HUES64 (cell line): ENCODE measurements at regions not wholly inside any gene's neighbourhood (a gene's known extent, or its start where the extent isn't known, plus 50 kb on each side); places are given as distances from the start of the nearest gene placed in this dataset.
A peak's percentile ranks its signal among the peaks of the same experiment; 100 is the strongest.

ENCODE experiments used
- H3K27ac ChIP-seq: 2 replicates; pipeline ENCODE4 v1.7.0; 2013; ENCODE audit warnings: low read depth, low read length, inconsistent platforms
- H3K27me3 ChIP-seq: 2 replicates; pipeline ENCODE4 v1.6.1; 2013; ENCODE audit warnings: mild to moderate bottlenecking, low read length; ENCODE audit not compliant: insufficient read depth
- H3K36me3 ChIP-seq: 2 replicates; pipeline ENCODE4 v1.6.1; 2013; ENCODE audit warnings: mild to moderate bottlenecking, low read length; ENCODE audit not compliant: insufficient read depth
- H3K4me1 ChIP-seq: 2 replicates; pipeline ENCODE4 v1.6.1; 2013; ENCODE audit warnings: mild to moderate bottlenecking, low read length, moderate library complexity; ENCODE audit not compliant: insufficient read depth
- H3K4me3 ChIP-seq: 2 replicates; pipeline ENCODE4 v1.5.1; 2013; ENCODE audit warnings: mild to moderate bottlenecking, low read length, moderate library complexity
- H3K9ac ChIP-seq: 2 replicates; pipeline ENCODE4 v1.6.1; 2013; ENCODE audit warnings: mild to moderate bottlenecking, low read depth, low read length
- H3K9me3 ChIP-seq: 2 replicates; pipeline ENCODE4 v1.6.1; 2013; ENCODE audit warnings: low read depth, low read length; ENCODE audit not compliant: insufficient read depth
- WGBS: fragments of 150-250, 120-280 bp; methylation state at CpG from one replicate; pipeline ENCODE4 v1.1.7; 2013; ENCODE audit warnings: missing lambda C conversion rate; 5-methylcytosine and 5-hydroxymethylcytosine counted together

DNA sequence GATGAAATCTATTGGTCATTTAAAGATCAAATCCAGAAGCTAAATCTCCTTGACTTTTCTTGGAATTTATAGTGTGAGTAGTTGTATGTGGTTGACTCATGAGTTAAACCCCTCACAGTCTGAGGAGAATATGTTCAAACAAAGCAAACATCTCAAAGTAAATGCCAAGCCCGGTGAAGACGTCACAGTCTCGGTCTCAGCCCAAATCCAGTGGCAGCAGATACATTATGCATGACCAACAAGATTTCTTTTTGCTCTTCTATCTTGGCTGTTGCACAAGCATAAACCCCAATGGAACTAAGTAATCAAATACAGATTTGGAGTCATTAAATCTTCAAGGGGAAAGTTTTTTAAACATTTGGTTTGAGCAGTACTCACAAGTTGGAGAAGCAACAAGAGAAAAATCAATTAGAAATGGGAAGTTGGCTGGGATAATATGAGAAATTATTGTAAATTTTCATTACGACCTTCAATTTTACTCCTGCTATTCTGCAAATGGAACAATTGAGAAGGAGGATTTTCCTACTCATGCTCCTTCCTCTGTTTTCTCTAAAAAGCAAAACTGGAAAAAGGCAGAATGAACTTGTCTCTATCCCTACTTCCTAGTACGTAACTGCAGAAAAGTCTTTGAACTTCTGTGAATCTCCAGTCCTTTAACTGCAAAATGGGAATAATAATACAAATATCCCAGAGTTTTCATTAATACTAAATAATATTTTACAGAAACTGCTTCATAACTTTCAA lies 575.8 kb downstream of the NUF2 start:
- Histone ChIP-seq H3K36me3 (no peaks in the 10 kb centered on the region), H3K4me3 (no peak overlapping the region), H3K27ac (no peak overlapping the region), H3K9ac (no peak overlapping the region), H3K27me3 (no peaks in the 10 kb centered on the region), H3K4me1 (peaks cover 12% of the 10 kb centered on the region; the same call in 1 of the 2 replicates), H3K9me3 (no peaks in the 10 kb centered on the region)
- WGBS: 93% methylated on average over 5 of the region's 5 CpGs

DNA sequence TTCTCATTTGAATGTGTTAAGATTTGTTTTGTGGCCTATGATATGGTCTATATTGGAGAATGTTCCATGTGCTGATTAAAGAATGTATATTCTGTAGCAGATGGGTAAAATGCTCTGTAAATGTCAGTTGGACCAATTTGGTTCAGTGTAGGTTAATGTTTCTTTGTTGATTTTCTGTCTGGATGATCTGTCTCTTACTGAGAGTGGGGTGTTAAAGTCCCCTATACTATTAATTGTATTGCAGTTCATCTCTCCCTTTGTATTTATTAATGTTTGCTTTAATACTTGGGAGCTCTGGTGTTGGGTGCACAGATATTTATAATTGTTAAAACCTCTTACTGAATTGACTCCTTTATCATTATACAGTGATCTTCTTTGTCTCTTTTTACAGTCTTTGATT lies 584.5 kb downstream of the NUF2 start:
- Histone ChIP-seq H3K27ac (no peak overlapping the region), H3K4me3 (no peak overlapping the region), H3K9ac (no peak overlapping the region), H3K9me3 (no peaks in the 10 kb centered on the region), H3K4me1 (no peaks in the 10 kb centered on the region), H3K27me3 (no peaks in the 10 kb centered on the region), H3K36me3 (no peaks in the 10 kb centered on the region)

- Histone ChIP-seq H3K9ac (no peak overlapping the region), H3K4me1 (no peaks in the 10 kb centered on the region), H3K9me3 (no peaks in the 10 kb centered on the region), H3K27me3 (no peaks in the 10 kb centered on the region), H3K27ac (no peak overlapping the region), H3K36me3 (no peaks in the 10 kb centered on the region), H3K4me3 (no peak overlapping the region)
- WGBS: 94% methylated on average over 3 of the region's 4 CpGs
These were observed 590.6 kb downstream of the NUF2 start for GRCh38 chr1:163912170-163912884.

- Histone ChIP-seq H3K9me3 (no peaks in the 10 kb centered on the region), H3K27me3 (no peaks in the 10 kb centered on the region), H3K4me3 (no peak overlapping the region), H3K27ac (no peak overlapping the region), H3K4me1 (no peaks in the 10 kb centered on the region; the same call in 1 of the 2 replicates), H3K9ac (no peak overlapping the region), H3K36me3 (no peaks in the 10 kb centered on the region)
These were observed 593.1 kb downstream of the NUF2 start for GRCh38 chr1:163914785-163915413.

DNA sequence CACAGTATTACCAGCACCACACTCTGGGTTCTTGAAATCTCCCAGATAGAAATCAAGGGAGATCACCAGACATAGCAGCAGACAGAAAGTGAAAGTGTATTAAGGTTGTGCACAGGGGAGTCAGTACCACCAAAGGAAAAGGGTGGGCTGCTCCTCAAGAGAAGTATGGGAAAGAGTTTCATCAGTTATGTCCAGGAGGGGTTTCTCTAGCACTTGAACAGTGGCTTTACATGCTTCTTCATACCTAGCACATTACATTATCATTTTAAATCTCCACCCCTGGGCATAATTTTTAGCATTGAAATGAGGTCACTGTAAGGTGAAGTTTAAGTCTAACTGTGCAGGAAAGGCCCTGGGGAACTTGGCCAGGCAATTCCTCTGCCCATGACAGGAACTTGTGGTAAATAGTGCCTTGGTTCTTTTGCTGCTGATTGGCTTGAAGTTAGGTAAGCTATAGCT lies 601.0 kb downstream of the NUF2 start:
- Histone ChIP-seq H3K4me3 (no peak overlapping the region), H3K27ac (no peak overlapping the region), H3K36me3 (no peaks in the 10 kb centered on the region), H3K4me1 (peaks cover 5% of the 10 kb centered on the region; the same call in 1 of the 2 replicates), H3K9me3 (no peaks in the 10 kb centered on the region), H3K27me3 (no peaks in the 10 kb centered on the region), H3K9ac (no peak overlapping the region)

DNA sequence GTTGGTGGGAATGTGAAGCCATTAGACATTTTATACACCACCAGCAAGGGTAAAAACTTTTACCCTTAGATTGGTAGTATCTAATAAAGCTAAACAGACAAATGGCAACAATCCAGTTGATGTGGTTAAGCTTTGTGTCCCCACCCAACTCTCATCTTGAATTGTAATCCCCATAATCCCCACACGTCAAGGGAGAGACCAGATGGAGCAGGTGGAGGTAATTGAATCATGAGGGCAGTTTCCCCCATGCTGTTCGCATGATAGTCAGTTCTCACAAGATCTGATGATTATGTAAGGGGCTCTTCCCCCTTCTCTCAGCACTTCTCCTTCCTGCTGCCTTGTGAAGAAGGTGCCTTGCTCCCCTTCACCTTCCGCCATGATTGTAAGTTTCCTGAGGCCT lies 602.3 kb downstream of the NUF2 start:
- peaks cover 18% of the 10 kb centered on the region for H3K4me1 ChIP-seq
- no peak overlapping the region for H3K27ac ChIP-seq
- no peak overlapping the region for H3K9ac ChIP-seq
- 99% methylated on average over 2 of the region's 3 CpGs for WGBS
- no peaks in the 10 kb centered on the region for H3K36me3 ChIP-seq
- H3K27me3 ChIP-seq: no peaks in the 10 kb centered on the region
- no peak overlapping the region for H3K4me3 ChIP-seq
- no peaks in the 10 kb centered on the region for H3K9me3 ChIP-seq

DNA sequence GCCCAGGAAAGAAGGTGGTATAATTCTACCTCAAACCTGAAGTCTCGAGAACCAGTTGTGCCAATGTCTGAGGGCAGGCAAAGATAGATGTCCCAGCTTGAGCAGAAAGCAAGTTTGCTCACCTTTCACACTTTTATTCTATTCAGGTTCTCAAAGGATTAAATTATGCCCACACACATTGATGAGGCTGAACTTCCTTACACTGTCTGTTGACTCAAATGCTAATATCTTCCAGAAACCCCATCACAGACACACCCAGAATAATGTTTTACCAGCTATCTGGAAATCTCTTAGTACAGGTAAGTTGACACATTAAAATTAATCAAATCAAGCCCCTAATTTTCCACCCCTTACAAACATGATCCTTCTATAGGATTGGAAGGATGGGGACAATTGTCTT lies 605.7 kb downstream of the NUF2 start:
- WGBS: 88% methylated on average over 1 of the region's 1 CpG
- Histone ChIP-seq H3K27me3 (no peaks in the 10 kb centered on the region), H3K36me3 (no peaks in the 10 kb centered on the region)

DNA sequence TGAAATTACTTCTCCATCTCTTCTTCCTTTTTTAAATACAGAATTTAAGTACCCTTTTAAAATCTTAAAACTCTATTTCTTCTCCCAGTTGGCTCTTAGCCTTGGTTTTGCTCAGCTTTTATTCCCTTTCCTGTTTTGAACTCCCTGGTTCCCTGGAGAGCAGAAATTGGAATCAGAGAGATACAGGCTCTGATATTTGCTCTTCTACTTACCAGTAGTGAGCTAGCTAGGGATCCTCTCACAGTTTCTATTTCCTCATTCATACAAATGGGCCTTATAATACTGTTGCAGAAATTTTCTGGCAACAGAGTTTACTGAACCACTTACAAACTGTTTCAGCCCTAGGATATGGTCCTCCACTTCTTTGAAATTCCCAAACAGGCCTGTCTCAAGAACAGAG lies 606.3 kb downstream of the NUF2 start:
- Histone ChIP-seq H3K4me1 (peaks cover 20% of the 10 kb centered on the region), H3K27me3 (no peaks in the 10 kb centered on the region), H3K4me3 (no peak overlapping the region), H3K9me3 (no peaks in the 10 kb centered on the region), H3K36me3 (no peaks in the 10 kb centered on the region), H3K9ac (0 out of 2 replicates have a peak overlapping the region, but pooled peaks have one; percentile 27), H3K27ac (peak overlapping the region; percentile 51)

More for the DNA sequence above, 605.7 kb downstream of the NUF2 start:
- H3K9me3 ChIP-seq: no peaks in the 10 kb centered on the region
- H3K9ac ChIP-seq: no peak overlapping the region
- H3K27ac ChIP-seq: no peak overlapping the region
- H3K4me1 ChIP-seq: peaks cover 20% of the 10 kb centered on the region
- no peak overlapping the region for H3K4me3 ChIP-seq

- H3K9me3 ChIP-seq: no peaks in the 10 kb centered on the region
- H3K27ac ChIP-seq: peak overlapping the region; percentile 51
- H3K4me1 ChIP-seq: peaks cover 20% of the 10 kb centered on the region
- peak overlapping the region; percentile 27; the same call in 1 of the 2 replicates for H3K9ac ChIP-seq
- H3K4me3 ChIP-seq: no peak overlapping the region
- no peaks in the 10 kb centered on the region for H3K27me3 ChIP-seq
- no peaks in the 10 kb centered on the region for H3K36me3 ChIP-seq
These were observed 606.9 kb downstream of the NUF2 start for GRCh38 chr1:163928651-163929050.

- H3K27ac ChIP-seq: no peak overlapping the region
- H3K4me1 ChIP-seq: peaks cover 13% of the 10 kb centered on the region
- no peak overlapping the region for H3K4me3 ChIP-seq
- no peak overlapping the region for H3K9ac ChIP-seq
- H3K9me3 ChIP-seq: no peaks in the 10 kb centered on the region
- 93% methylated on average over 3 of the region's 3 CpGs for WGBS
- no peaks in the 10 kb centered on the region for H3K27me3 ChIP-seq
- no peaks in the 10 kb centered on the region for H3K36me3 ChIP-seq
These were observed 611.1 kb downstream of the NUF2 start for GRCh38 chr1:163932901-163933300.

- Histone ChIP-seq H3K4me1 (peaks cover 8% of the 10 kb centered on the region), H3K9ac (no peak overlapping the region), H3K27ac (no peak overlapping the region), H3K36me3 (no peaks in the 10 kb centered on the region), H3K9me3 (no peaks in the 10 kb centered on the region), H3K4me3 (no peak overlapping the region), H3K27me3 (no peaks in the 10 kb centered on the region)
- WGBS: 95% methylated on average over 3 of the region's 3 CpGs
These were observed 611.7 kb downstream of the NUF2 start for GRCh38 chr1:163933437-163933836.
